Esophagus squamous epithelium (tissue), 4 donors: ENCODE measurements at regions not wholly inside any gene's neighbourhood (a gene's known extent, or its start where the extent isn't known, plus 50 kb on each side); places are given as distances from the start of the nearest gene placed in this dataset.

ENCODE experiments used
- POLR2A ChIP-seq, 4 donors: fragments of 450-650 bp; IDR thresholded peaks; one replicate each; pipeline ENCODE4 v1.6.1; 2017; ENCODE audit warnings: antibody characterized with exemption in 4 of 4, mild to moderate bottlenecking in 4 of 4, moderate library complexity in 3 of 4
- TF ChIP-seq, protein P1 (sequence below), 6 experiments: fragments of 450-650 bp in 4 of 6; fragments of 200-600 bp in 2 of 6; sonication (generic) in 2 of 6; IDR thresholded peaks; one replicate each; pipeline ENCODE4 v1.5.1; 2016 to 2019; ENCODE audit warnings: antibody characterized with exemption in 6 of 6, mild to moderate bottlenecking in 4 of 6, moderate library complexity in 4 of 6

- TF ChIP-seq, protein P1, sequence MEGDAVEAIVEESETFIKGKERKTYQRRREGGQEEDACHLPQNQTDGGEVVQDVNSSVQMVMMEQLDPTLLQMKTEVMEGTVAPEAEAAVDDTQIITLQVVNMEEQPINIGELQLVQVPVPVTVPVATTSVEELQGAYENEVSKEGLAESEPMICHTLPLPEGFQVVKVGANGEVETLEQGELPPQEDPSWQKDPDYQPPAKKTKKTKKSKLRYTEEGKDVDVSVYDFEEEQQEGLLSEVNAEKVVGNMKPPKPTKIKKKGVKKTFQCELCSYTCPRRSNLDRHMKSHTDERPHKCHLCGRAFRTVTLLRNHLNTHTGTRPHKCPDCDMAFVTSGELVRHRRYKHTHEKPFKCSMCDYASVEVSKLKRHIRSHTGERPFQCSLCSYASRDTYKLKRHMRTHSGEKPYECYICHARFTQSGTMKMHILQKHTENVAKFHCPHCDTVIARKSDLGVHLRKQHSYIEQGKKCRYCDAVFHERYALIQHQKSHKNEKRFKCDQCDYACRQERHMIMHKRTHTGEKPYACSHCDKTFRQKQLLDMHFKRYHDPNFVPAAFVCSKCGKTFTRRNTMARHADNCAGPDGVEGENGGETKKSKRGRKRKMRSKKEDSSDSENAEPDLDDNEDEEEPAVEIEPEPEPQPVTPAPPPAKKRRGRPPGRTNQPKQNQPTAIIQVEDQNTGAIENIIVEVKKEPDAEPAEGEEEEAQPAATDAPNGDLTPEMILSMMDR (IDR thresholded peaks at IDR 0.05): no peak
- no peak for TF ChIP-seq POLR2A (IDR thresholded peaks at IDR 0.05)
Observed at GRCh38 chr2:128809880-128810279, 491.2 kb upstream of the HS6ST1 start.
